GM12878 (cell line): ENCODE measurements at regions not wholly inside any gene's neighbourhood (a gene's known extent, or its start where the extent isn't known, plus 50 kb on each side); places are given as distances from the start of the nearest gene placed in this dataset.

Experiments used
- CHD2 ChIP-seq: IDR thresholded peaks from 2 replicates; pipeline ENCODE4 v1.6.1; 2011; ENCODE audit warnings: low read depth, low read length, improper control_type of control experiment, borderline replicate concordance
- CREM ChIP-seq: IDR thresholded peaks from 2 replicates; pipeline ENCODE4 v1.6.1; 2014; ENCODE audit warnings: antibody characterized with exemption, low read depth
- EP300 ChIP-seq, 2 experiments: fragments of 150-350 bp in 1 of 2; IDR thresholded peaks; 2 replicates each; pipeline ENCODE4 v1.6.1; 2011 to 2012; ENCODE audit warnings: low read depth in 2 of 2, low read length in 2 of 2, borderline replicate concordance in 1 of 2, improper control_type of control experiment in 1 of 2, inconsistent platforms in 1 of 2; ENCODE audit not compliant: control insufficient read depth in 1 of 2
- POLR2AphosphoS5 ChIP-seq: IDR thresholded peaks from 2 replicates; pipeline ENCODE4 v1.6.1; 2011; ENCODE audit warnings: mild to moderate bottlenecking, low read length, inconsistent platforms
- YY1 ChIP-seq: IDR thresholded peaks from 2 replicates; pipeline ENCODE4 v1.6.1; 2011; ENCODE audit warnings: low read depth, mild to moderate bottlenecking, low read length
- TF ChIP-seq, protein P1 (sequence below): fragments of 450-650 bp; IDR thresholded peaks from 2 replicates; pipeline ENCODE4 v1.6.1; 2016; ENCODE audit warnings: mild to moderate bottlenecking
- TF ChIP-seq, protein P2 (sequence below), 3 experiments: IDR thresholded peaks in 2 of 3; conservative IDR thresholded peaks in 1 of 3; 2 replicates each; pipeline ENCODE4 v1.5.1; 2011; ENCODE audit warnings: low read depth in 3 of 3, low read length in 3 of 3, mild to moderate bottlenecking in 3 of 3, control low read depth in 2 of 3, moderate library complexity in 2 of 3, inconsistent platforms in 1 of 3, mixed read lengths in 1 of 3; ENCODE audit not compliant: control insufficient read depth in 2 of 3, insufficient read depth in 1 of 3; ENCODE audit errors: extremely low read depth in 1 of 3

DNA sequence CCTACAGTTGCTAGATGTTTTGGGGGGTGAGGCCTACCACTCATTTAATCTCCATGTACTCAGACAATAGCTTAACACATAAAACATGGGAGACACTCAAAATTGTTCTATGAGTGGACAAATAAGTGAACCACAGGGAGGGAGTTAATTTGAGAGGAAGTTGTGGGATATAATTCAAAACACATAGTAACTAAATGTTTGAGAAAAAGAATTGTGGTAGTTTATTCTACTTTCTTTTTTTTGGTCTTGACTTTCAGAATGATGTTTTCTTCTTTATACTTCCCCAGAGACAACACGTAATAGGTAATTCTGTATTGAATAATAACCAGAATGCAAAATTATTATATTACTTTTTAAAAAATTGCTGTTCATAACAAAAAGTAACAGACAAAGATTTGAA is 453.8 kb downstream of the RFPL4B start:
- no peak for TF ChIP-seq POLR2AphosphoS5
- TF ChIP-seq, protein P1, sequence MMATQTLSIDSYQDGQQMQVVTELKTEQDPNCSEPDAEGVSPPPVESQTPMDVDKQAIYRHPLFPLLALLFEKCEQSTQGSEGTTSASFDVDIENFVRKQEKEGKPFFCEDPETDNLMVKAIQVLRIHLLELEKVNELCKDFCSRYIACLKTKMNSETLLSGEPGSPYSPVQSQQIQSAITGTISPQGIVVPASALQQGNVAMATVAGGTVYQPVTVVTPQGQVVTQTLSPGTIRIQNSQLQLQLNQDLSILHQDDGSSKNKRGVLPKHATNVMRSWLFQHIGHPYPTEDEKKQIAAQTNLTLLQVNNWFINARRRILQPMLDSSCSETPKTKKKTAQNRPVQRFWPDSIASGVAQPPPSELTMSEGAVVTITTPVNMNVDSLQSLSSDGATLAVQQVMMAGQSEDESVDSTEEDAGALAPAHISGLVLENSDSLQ = no peak
- TF ChIP-seq, protein P2, sequence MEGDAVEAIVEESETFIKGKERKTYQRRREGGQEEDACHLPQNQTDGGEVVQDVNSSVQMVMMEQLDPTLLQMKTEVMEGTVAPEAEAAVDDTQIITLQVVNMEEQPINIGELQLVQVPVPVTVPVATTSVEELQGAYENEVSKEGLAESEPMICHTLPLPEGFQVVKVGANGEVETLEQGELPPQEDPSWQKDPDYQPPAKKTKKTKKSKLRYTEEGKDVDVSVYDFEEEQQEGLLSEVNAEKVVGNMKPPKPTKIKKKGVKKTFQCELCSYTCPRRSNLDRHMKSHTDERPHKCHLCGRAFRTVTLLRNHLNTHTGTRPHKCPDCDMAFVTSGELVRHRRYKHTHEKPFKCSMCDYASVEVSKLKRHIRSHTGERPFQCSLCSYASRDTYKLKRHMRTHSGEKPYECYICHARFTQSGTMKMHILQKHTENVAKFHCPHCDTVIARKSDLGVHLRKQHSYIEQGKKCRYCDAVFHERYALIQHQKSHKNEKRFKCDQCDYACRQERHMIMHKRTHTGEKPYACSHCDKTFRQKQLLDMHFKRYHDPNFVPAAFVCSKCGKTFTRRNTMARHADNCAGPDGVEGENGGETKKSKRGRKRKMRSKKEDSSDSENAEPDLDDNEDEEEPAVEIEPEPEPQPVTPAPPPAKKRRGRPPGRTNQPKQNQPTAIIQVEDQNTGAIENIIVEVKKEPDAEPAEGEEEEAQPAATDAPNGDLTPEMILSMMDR (IDR thresholded peaks at IDR 0.05 in 2 of 3, conservative IDR thresholded peaks at IDR 0.05 in 1 of 3; ENCODE audit: control insufficient read depth in 2 of 3, extremely low read depth in 1 of 3, insufficient read depth in 1 of 3, low read depth in 3 of 3, low read length in 3 of 3) = no peak
- TF ChIP-seq EP300 (IDR thresholded peaks at IDR 0.05; ENCODE audit: borderline replicate concordance in 1 of 2, control insufficient read depth in 1 of 2, low read depth in 2 of 2, low read length in 2 of 2) = no peak
- no peak for TF ChIP-seq YY1
- no peak for TF ChIP-seq CHD2
- TF ChIP-seq CREM = no peak
